ENCODE measurements at regions not wholly inside any gene's neighbourhood (a gene's known extent, or its start where the extent isn't known, plus 50 kb on each side); places are given as distances from the start of the nearest gene placed in this dataset.

- no peak for TF ChIP-seq ZBTB7A (IDR thresholded peaks at IDR 0.05; ENCODE audit: low read depth)
- TF ChIP-seq YY1 (IDR thresholded peaks at IDR 0.05; ENCODE audit: low read depth), result no peak
- no peak for TF ChIP-seq EP300 (IDR thresholded peaks at IDR 0.05; ENCODE audit: borderline replicate concordance)
- no peak for TF ChIP-seq CEBPB (IDR thresholded peaks at IDR 0.05)
- TF ChIP-seq REST (IDR thresholded peaks at IDR 0.05; ENCODE audit: low read depth), result no peak
- no peak for TF ChIP-seq MAX (IDR thresholded peaks at IDR 0.05)
- TF ChIP-seq CREB1 (IDR thresholded peaks at IDR 0.05; ENCODE audit: low read depth), result no peak
- no peak for TF ChIP-seq EGR1 (IDR thresholded peaks at IDR 0.05)
- TF ChIP-seq FOXM1 (IDR thresholded peaks at IDR 0.05; ENCODE audit: borderline replicate concordance, low read depth), result no peak
- TF ChIP-seq USF1 (IDR thresholded peaks at IDR 0.05), result no peak
Observed at GRCh38 chr16:60675022-60675421, 1361.2 kb downstream of the CDH8 start.

GRCh38 chr16:60674241-60674640 is 1362.0 kb downstream of the CDH8 start:
- TF ChIP-seq CREB1 (IDR thresholded peaks at IDR 0.05; ENCODE audit: low read depth) (no peak), USF1 (IDR thresholded peaks at IDR 0.05) (no peak), CEBPB (IDR thresholded peaks at IDR 0.05) (no peak), TAF1 (IDR thresholded peaks at IDR 0.05; ENCODE audit: low read depth) (no peak), TCF12 (IDR thresholded peaks at IDR 0.05; ENCODE audit: low read depth) (no peak), REST (IDR thresholded peaks at IDR 0.05; ENCODE audit: low read depth) (no peak), NFIC (IDR thresholded peaks at IDR 0.05) (no peak), ZBTB7A (IDR thresholded peaks at IDR 0.05; ENCODE audit: low read depth) (no peak), EP300 (IDR thresholded peaks at IDR 0.05; ENCODE audit: borderline replicate concordance) (no peak), RAD21 (IDR thresholded peaks at IDR 0.05; ENCODE audit: low read depth) (no peak), TEAD4 (IDR thresholded peaks at IDR 0.05) (no peak), EGR1 (IDR thresholded peaks at IDR 0.05) (no peak), YY1 (IDR thresholded peaks at IDR 0.05; ENCODE audit: low read depth) (no peak), MAX (IDR thresholded peaks at IDR 0.05) (no peak)

- no peak for TF ChIP-seq TEAD4 (IDR thresholded peaks at IDR 0.05)
- no peak for TF ChIP-seq TCF12 (IDR thresholded peaks at IDR 0.05; ENCODE audit: low read depth)
- no peak for TF ChIP-seq TAF1 (IDR thresholded peaks at IDR 0.05; ENCODE audit: low read depth)
- TF ChIP-seq EGR1 (IDR thresholded peaks at IDR 0.05), result no peak
- TF ChIP-seq YY1 (IDR thresholded peaks at IDR 0.05; ENCODE audit: low read depth), result no peak
- TF ChIP-seq NFIC (IDR thresholded peaks at IDR 0.05), result no peak
- no peak for TF ChIP-seq USF1 (IDR thresholded peaks at IDR 0.05)
Observed at GRCh38 chr16:60655514-60656153, 1380.6 kb downstream of the CDH8 start.

GRCh38 chr16:60651346-60651745 is 1384.9 kb downstream of the CDH8 start:
- TF ChIP-seq CREB1 (IDR thresholded peaks at IDR 0.05; ENCODE audit: low read depth), result no peak
- TF ChIP-seq USF1 (IDR thresholded peaks at IDR 0.05), result no peak
- no peak for TF ChIP-seq CEBPB (IDR thresholded peaks at IDR 0.05)
- no peak for TF ChIP-seq ZBTB7A (IDR thresholded peaks at IDR 0.05; ENCODE audit: low read depth)
- TF ChIP-seq MAX (IDR thresholded peaks at IDR 0.05), result no peak
- no peak for TF ChIP-seq YY1 (IDR thresholded peaks at IDR 0.05; ENCODE audit: low read depth)
- no peak for TF ChIP-seq EGR1 (IDR thresholded peaks at IDR 0.05)
- TF ChIP-seq TEAD4 (IDR thresholded peaks at IDR 0.05), result no peak

- no peak for TF ChIP-seq FOXM1 (IDR thresholded peaks at IDR 0.05; ENCODE audit: borderline replicate concordance, low read depth)
Observed at GRCh38 chr16:60648290-60648689, 1387.9 kb downstream of the CDH8 start.
